Activated CD4-positive, alpha-beta T cell treated with anti-CD3 and anti-CD28 coated beads for 4 hours (primary cell): ENCODE measurements at regions not wholly inside any gene's neighbourhood (a gene's known extent, or its start where the extent isn't known, plus 50 kb on each side); places are given as distances from the start of the nearest gene placed in this dataset.

Experiments
- DNase-seq, 2 donors: peaks; one replicate each; pipeline ENCODE4 v3.0.0-alpha.2; 2020

GRCh38 chr12:88662961-88663360 lies 82.7 kb upstream of the KITLG start:
- no peak for DNase-seq

DNA sequence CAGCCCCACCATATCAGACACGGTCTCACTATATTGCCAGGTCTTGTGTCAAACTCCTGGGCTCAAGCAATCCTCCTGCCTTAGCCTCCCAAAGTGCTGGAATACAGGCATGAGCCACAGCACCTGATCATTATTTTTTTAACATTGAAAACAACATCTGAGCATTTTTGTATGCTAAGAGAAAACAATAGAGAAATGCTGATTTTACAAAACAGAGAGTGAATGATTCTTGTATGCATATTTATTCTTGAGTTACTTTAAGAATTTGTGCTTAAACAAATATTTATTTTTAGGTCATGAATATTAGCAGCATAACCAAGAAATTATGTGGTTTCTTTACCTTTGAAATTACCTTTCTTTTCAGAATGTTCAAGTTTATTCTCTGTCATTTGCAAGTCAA lies 81.8 kb upstream of the KITLG start:
- no peak for DNase-seq

- DNase-seq: no peak
These were observed 77.7 kb upstream of the KITLG start for GRCh38 chr12:88658009-88658408.

- DNase-seq: no peak
These were observed 70.4 kb upstream of the KITLG start for GRCh38 chr12:88650715-88651114.

GRCh38 chr12:88648625-88649024 lies 68.4 kb upstream of the KITLG start:
- DNase-seq: no peak

GRCh38 chr12:88646824-88647223 lies 66.6 kb upstream of the KITLG start:
- DNase-seq: no peak

GRCh38 chr12:88645816-88646215 lies 65.5 kb upstream of the KITLG start:
- no peak for DNase-seq

DNA sequence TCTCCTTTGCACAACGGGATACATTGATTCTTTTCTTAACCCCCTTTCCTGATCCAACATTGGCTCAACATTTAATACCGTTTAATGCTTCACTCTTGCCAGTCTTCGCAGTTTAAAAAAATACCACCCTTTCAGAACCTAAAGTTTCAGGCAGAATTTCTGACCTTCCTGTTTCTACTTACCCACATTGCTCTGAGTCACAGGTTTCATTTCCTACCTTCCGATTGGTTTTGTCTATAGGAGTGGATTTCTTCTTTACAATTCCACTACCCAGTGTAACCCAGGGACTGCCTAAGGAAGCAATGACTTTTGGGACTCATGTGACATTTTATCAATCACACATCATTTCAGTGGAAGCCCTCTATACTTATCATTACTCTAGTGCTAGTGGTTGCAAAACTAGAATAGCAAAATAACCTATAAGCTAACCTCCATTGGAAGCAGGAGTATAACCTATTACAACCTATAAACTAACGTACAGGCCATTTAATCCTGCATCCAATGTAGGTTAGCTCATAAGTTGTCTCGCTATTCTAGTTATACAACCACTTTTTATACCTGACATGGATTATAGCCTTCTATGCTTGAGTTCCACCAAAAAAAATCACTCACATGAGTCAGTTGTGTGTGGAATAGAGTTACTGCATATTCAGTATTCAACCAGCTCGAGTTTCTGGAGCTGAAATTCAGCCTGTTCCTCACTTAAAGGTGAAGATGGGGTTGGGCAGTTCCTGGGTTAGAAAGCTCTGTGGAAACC lies 64.9 kb upstream of the KITLG start:
- DNase-seq: no peak

DNA sequence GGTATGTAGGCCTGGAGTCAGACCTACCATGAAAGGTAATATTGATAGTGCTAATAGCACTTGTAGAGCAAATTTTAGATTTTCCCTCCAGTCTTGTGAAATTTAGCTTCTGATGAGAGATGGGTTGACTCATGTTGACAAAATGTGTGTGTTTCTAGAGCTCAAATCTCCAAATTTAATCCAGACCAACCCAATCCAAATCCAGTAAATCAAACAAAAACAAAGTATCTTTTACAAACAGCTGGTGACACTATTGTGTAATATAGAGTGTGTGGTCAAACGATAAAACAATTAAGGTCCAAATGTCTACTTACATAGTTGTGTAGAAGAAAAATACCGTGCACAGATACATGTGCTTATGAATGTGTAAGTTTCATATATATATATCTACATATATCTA lies 63.4 kb upstream of the KITLG start:
- no peak for DNase-seq

GRCh38 chr12:88642675-88643431 lies 62.6 kb upstream of the KITLG start:
- no peak for DNase-seq

- DNase-seq: no peak
These were observed 58.9 kb upstream of the KITLG start for GRCh38 chr12:88638966-88639760.

DNA sequence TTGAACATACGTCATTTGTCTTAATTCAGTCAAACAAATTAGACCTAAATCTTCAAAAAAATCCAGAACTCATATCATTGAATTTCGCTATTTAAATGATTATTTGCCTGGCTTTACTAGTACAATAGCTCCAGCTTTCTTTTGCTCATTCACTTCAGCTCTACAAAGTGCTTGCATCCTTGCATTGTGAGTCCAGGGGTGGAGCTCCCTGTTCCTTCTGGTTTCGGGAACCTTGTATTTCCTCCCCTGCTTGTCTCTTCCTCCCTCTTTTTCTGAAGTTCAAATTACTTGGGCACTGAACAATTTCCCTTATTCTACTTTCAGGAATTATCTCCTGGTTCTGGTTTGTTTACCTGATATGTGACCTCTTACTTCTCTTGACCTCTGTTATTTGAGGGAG lies 58.1 kb upstream of the KITLG start:
- DNase-seq: no peak

DNA sequence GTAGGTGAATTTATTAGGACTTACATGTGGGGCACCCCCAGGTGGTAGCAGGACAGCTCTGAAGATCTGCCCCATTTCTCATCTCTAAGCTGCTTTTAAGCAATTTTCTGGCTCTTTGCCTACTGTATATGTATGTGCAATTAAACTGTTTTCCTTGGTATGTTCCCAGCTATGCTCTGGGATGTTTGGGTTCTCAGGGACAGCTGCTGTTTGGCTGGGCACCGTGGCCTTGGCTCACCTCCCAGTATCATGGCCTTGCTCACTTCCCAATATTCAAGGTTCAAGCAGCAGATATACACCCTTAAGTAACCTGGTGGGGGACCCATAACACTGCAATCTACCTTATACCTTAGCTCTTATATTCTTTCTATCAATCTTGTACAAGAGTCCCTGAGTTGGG lies 53.7 kb upstream of the KITLG start:
- no peak for DNase-seq

DNA sequence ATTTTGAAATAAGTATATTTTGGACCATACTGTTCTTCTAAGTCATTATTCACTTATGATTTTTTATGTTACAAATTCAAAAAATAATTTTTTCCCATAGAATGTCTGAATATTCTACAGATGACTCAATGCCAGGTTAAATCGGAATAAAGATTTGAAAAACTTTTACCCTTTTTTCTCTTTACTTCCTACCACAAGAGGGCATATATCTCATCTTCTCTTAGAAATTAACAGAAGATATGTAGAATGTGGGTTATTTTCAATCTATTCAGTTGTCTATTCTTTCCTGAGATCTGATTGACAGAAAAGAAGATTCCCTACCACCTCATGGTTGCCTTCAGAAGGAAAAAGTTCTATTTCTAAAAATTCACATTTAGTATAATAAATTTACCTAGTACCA lies 53.0 kb upstream of the KITLG start:
- DNase-seq: no peak

- DNase-seq: no peak
These were observed 50.3 kb upstream of the KITLG start for GRCh38 chr12:88630561-88630960.
